GM12864 (cell line): ENCODE measurements at regions not wholly inside any gene's neighbourhood (a gene's known extent, or its start where the extent isn't known, plus 50 kb on each side); places are given as distances from the start of the nearest gene placed in this dataset.

ENCODE experiments used
- DNase-seq: peaks from one replicate; pipeline ENCODE4 v3.0.0-alpha.2; 2011; ENCODE audit warnings: low read depth
- H3K4me3 ChIP-seq: 2 replicates; pipeline ENCODE4 v1.5.1; 2011; ENCODE audit warnings: mild to moderate bottlenecking, low read depth, low read length, control low read depth
- TF ChIP-seq, protein P1 (sequence below): IDR thresholded peaks from 2 replicates; pipeline ENCODE4 v1.5.1; 2011; ENCODE audit warnings: low read depth, mild to moderate bottlenecking, moderate library complexity, low read length, control low read depth, inconsistent platforms; ENCODE audit errors: missing control alignments

GRCh38 chr17:77843896-77844295 lies 114.6 kb upstream of the TNRC6C start:
- no peak overlapping the region for H3K4me3 ChIP-seq
- DNase-seq, result no peak
- TF ChIP-seq, protein P1, sequence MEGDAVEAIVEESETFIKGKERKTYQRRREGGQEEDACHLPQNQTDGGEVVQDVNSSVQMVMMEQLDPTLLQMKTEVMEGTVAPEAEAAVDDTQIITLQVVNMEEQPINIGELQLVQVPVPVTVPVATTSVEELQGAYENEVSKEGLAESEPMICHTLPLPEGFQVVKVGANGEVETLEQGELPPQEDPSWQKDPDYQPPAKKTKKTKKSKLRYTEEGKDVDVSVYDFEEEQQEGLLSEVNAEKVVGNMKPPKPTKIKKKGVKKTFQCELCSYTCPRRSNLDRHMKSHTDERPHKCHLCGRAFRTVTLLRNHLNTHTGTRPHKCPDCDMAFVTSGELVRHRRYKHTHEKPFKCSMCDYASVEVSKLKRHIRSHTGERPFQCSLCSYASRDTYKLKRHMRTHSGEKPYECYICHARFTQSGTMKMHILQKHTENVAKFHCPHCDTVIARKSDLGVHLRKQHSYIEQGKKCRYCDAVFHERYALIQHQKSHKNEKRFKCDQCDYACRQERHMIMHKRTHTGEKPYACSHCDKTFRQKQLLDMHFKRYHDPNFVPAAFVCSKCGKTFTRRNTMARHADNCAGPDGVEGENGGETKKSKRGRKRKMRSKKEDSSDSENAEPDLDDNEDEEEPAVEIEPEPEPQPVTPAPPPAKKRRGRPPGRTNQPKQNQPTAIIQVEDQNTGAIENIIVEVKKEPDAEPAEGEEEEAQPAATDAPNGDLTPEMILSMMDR, result no peak

DNA sequence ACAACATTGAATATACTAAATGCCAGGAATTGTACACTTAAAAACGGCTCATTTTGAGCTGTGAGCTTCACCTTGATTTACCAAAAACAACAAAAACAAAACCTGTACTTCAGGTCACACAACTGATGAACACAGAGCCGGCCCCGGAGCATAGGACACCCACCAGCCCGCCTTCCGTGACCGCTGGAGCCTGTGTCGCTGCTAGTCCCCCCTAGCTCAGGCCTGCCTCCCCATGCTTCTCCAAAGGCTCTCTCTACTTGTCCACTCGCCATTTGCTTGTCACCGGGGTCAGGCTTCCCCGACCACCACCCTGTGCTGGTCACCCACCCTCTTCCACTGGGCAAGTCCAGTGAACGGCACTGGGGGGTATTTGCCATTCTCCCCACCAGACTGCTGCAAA lies 113.8 kb upstream of the TNRC6C start:
- TF ChIP-seq, protein P1, result no peak
- no peak for DNase-seq
- H3K4me3 ChIP-seq, result no peak overlapping the region

- TF ChIP-seq, protein P1, result no peak
- H3K4me3 ChIP-seq, result no peak overlapping the region
- DNase-seq, result no peak
These were observed 112.8 kb upstream of the TNRC6C start for GRCh38 chr17:77845541-77846225.

DNA sequence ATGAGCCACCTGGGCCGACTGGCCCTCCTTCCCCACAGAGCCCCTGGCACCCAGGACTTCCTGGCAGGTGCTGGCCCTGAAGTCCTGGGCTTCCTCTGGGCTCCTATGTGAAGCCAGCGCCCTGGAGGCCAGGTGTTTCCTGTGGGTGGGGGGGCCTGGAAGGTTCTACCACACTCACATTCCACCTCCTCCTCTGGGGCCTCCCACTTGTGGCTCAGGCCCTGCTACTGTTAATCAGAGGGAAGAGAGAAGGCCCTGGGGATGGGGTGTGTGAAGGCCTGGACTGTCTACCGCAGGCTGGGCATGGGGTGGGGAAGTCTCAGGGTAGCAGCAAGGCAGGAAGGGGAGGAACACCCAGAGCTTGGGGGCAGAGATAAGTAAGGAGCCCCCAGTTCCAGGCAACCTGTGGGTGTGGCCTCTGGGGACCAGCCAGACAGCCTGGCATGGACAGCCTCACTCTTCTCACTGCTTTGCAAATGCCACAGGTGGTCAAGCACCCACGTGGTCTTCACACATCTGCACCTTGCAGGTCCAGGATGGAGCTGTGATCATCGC lies 111.9 kb upstream of the TNRC6C start:
- TF ChIP-seq, protein P1, result no peak

DNA sequence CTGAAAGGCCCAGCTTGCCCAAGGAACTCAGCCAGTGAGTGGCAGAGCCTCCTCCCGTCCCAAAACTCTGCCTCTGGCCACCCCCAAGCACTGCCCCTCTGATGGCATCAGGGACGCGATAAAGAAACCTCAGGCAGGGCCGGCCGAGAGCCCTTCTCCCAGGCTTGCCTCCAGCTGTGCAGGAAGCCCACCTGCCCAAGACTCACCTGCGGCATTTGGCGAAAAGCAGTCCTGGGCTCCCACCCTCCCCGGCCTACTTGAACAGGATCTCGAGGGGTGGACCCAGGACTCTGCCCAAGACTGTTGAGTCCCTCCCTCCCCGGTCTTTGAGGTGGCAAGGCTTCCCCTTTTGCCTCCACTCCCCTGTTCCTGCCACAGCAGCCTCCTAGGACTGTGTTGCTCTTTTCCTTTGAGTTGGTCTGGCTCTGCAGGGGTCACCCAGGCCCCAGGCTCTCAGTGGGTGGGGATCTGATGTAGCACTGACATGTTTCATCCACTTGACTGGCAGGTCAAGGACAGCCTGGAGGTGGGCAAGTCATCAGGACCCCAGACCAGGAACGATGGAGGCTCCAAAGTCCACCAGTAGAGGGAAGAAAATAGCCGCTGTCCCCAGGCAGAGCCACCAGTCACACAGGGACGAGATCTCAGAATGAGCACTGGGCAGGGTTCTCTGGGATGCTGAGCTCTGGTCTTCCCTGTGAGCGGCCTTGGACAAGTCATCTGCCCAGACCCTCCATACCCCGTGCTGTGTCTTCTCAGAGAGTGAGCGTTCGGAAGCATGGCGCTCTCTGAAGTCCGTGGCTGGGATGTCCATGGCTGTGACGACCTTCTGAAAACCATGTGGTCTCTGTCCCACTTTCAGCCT lies 111.0 kb upstream of the TNRC6C start:
- DNase-seq, result no peak
- H3K4me3 ChIP-seq, result no peak overlapping the region

More for the DNA sequence above, 111.9 kb upstream of the TNRC6C start:
- no peak for DNase-seq
- no peak overlapping the region for H3K4me3 ChIP-seq

DNA sequence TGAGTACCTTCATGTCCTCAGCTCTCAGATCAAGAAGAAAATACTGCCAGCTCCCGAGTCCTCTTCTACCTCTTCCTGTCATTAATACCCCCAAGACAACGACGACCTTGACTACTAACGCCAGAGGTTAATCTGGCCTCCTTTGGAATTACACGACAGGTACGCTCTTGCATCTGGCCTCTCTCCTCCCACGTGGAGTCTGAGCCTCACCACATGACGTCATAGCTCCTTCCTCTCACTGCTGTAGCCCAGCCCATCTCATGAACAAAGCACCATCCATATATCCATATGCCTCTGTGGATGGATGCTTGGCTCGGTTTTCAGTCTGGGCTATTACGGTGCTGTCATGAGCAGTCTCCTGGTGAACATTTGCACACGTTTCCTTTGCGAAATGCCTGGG lies 110.2 kb upstream of the TNRC6C start:
- no peak overlapping the region for H3K4me3 ChIP-seq
- TF ChIP-seq, protein P1, result no peak
- DNase-seq, result no peak

More for the DNA sequence above, 111.0 kb upstream of the TNRC6C start:
- TF ChIP-seq, protein P1, result no peak
